ENCODE measurements at regions not wholly inside any gene's neighbourhood (a gene's known extent, or its start where the extent isn't known, plus 50 kb on each side); places are given as distances from the start of the nearest gene placed in this dataset.

DNA sequence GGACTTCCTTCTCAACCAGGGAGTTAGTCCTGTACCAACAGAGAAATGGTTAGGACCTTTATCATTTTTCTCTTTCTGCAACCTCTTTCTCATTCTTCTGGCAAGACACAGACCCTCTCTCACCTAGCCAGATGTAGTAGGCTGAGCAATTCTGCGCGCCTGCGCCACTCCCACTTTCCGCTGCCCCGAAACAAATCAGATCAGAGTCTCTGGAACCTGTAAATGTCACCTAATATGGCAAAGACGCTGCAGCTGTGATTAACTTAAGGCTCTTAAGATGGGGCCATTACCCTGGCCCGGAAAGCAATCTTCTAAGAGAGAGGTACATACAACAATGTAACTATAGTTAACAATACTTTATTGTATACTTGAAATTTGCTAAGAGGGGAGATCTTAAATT is 94.3 kb upstream of the ASIC2 start:
- TF ChIP-seq, protein P1, sequence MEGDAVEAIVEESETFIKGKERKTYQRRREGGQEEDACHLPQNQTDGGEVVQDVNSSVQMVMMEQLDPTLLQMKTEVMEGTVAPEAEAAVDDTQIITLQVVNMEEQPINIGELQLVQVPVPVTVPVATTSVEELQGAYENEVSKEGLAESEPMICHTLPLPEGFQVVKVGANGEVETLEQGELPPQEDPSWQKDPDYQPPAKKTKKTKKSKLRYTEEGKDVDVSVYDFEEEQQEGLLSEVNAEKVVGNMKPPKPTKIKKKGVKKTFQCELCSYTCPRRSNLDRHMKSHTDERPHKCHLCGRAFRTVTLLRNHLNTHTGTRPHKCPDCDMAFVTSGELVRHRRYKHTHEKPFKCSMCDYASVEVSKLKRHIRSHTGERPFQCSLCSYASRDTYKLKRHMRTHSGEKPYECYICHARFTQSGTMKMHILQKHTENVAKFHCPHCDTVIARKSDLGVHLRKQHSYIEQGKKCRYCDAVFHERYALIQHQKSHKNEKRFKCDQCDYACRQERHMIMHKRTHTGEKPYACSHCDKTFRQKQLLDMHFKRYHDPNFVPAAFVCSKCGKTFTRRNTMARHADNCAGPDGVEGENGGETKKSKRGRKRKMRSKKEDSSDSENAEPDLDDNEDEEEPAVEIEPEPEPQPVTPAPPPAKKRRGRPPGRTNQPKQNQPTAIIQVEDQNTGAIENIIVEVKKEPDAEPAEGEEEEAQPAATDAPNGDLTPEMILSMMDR (IDR thresholded peaks at IDR 0.05; ENCODE audit: low read depth, low read length, missing input control) = no peak
- TF ChIP-seq JUND (IDR thresholded peaks at IDR 0.05) (no peak), GABPA (IDR thresholded peaks at IDR 0.05 in 1 of 2, conservative IDR thresholded peaks at IDR 0.05 in 1 of 2) (no peak), TAF1 (conservative IDR thresholded peaks at IDR 0.05) (no peak), MAX (IDR thresholded peaks at IDR 0.05) (no peak)

All from liver (tissue), 3 donors.